Ovary (tissue), 7 donors: ENCODE measurements at regions not wholly inside any gene's neighbourhood (a gene's known extent, or its start where the extent isn't known, plus 50 kb on each side); places are given as distances from the start of the nearest gene placed in this dataset.

Experiments used
- DNase-seq, 5 donors: peaks; one replicate each; pipeline ENCODE4 v3.0.0-alpha.2; 2019 to 2020
- H3K27ac ChIP-seq, 2 donors: fragments of 200-600 bp; one replicate each; pipeline versions ENCODE4 v1.5.1 to v1.8.0; 2019 to 2022
- H3K27me3 ChIP-seq: fragments of 200-600 bp; one replicate; pipeline ENCODE4 v1.8.0; 2022
- H3K36me3 ChIP-seq: fragments of 200-600 bp; sonication (generic); one replicate; pipeline ENCODE4 v1.5.1; 2019
- H3K4me1 ChIP-seq: one replicate; pipeline ENCODE4 v1.8.1; 2013; ENCODE audit warnings: mild to moderate bottlenecking, moderate library complexity; ENCODE audit not compliant: insufficient read depth
- H3K4me3 ChIP-seq: fragments of 200-600 bp; sonication (generic); one replicate; pipeline ENCODE4 v1.5.1; 2017
- H3K9me3 ChIP-seq, 2 donors: fragments of 200-600 bp in 1 of 2; sonication (generic) in 1 of 2; one replicate each; pipeline versions ENCODE4 v1.5.1 to v1.8.1; 2013 to 2019; ENCODE audit warnings: mild to moderate bottlenecking in 1 of 2, moderate library complexity in 1 of 2
- EP300 ChIP-seq: sonication (generic); formaldehyde crosslinking; IDR thresholded peaks from one replicate; pipeline ENCODE4 v1.6.1; 2017; ENCODE audit warnings: antibody characterized with exemption
- POLR2A ChIP-seq: fragments of 450-650 bp; IDR thresholded peaks from one replicate; pipeline ENCODE4 v1.6.1; 2017; ENCODE audit warnings: antibody characterized with exemption, mild to moderate bottlenecking, moderate library complexity
- WGBS, 3 donors: extraction: QIAGEN DNeasy Blood & Tissue Kit in 1 of 3; methylation state at CpG; one replicate each; pipeline versions ENCODE4 v1.1.5 to v1.1.7; 2013 to 2017; 5-methylcytosine and 5-hydroxymethylcytosine counted together
- intact Hi-C, 4 donors: fragments of 100-400 bp; cut with DNase I; formaldehyde crosslinking; loops; one replicate each; pipeline versions ENCODE4 v1.11.0 to v1.15.1; 2022 to 2023
- TF ChIP-seq, protein P1 (sequence below), 3 donors: fragments of 450-650 bp in 2 of 3; fragments of 200-600 bp in 1 of 3; IDR thresholded peaks; one replicate each; pipeline versions ENCODE4 v1.5.1 to v1.8.0; 2016 to 2022; ENCODE audit warnings: antibody characterized with exemption in 3 of 3, mild to moderate bottlenecking in 1 of 3
- donor health status: DM: no; HTN: no; CAD: no; lungs with moderate emphysema.
- donor health status: DM: no; HTN: no; CAD: no.
- donor health status: Bipolar disorder and iron deficiency.
- donor health status: DM: no; HTN: no; CAD: no.
- donor health status: DM: yes; HTN: yes; CAD: no.

DNA sequence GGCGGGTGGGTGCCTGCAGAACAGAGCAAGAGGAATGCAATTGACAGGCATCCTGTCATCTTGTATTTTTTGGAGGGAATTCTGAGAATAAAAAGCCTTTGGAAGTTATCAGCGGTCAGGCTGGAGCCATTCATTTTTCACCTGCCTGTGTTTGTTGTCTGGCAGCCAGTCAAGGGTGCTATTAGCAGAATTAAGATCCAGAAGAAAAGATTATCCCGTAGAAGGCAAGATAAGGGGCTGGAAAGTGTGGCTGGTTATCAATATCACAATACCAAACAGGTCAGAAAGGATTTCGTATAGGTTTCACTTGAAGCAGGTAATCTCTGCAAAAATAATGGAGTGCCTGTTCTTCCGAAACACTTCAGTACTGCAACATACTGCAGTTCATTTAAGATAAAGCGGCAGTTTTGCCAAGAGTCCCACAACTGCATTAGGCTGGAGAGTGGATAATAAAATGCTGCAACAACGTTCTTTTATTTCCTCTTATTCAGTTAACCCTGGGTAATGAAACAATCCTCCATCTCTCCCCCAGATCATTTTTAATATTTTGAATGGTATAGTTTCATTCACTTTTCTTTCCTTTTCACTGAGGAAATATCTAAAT lies 171.2 kb upstream of the CDKN3 start:
- intact Hi-C loops: no loop called here
- H3K36me3 ChIP-seq: no peaks in the 10 kb centered on the region
- no peak for DNase-seq
- H3K27me3 ChIP-seq: no peaks in the 10 kb centered on the region
- TF ChIP-seq EP300 (no peak), POLR2A (no peak)
- TF ChIP-seq, protein P1, sequence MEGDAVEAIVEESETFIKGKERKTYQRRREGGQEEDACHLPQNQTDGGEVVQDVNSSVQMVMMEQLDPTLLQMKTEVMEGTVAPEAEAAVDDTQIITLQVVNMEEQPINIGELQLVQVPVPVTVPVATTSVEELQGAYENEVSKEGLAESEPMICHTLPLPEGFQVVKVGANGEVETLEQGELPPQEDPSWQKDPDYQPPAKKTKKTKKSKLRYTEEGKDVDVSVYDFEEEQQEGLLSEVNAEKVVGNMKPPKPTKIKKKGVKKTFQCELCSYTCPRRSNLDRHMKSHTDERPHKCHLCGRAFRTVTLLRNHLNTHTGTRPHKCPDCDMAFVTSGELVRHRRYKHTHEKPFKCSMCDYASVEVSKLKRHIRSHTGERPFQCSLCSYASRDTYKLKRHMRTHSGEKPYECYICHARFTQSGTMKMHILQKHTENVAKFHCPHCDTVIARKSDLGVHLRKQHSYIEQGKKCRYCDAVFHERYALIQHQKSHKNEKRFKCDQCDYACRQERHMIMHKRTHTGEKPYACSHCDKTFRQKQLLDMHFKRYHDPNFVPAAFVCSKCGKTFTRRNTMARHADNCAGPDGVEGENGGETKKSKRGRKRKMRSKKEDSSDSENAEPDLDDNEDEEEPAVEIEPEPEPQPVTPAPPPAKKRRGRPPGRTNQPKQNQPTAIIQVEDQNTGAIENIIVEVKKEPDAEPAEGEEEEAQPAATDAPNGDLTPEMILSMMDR (IDR thresholded peaks at IDR 0.05): no peak
- no peak overlapping the region for H3K27ac ChIP-seq
- no peak overlapping the region for H3K4me3 ChIP-seq
- H3K9me3 ChIP-seq: no peaks in the 10 kb centered on the region
- no peaks in the 10 kb centered on the region for H3K4me1 ChIP-seq
- 30 to 33% (median 31%) methylated on average over 7 of the region's 7 CpGs for WGBS, 3 donors

DNA sequence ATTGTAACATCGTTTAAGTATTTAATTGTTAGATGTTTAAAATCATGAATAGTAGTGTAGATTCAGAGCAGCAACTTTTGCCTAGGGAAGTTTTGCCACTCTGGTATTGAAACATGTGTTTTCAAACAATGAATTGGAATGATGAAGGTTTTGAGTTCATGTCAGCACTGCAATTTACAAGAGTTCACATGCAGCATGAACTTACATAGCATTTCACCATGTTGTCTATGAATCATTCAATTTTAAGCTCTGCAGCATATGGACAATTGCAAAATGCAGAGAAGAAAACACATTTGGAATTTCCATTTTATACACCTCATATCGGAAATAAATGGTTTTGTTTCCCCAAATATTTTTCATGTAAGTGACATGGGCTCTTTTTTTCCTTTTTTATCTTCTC lies 170.7 kb upstream of the CDKN3 start:
- intact Hi-C loops: no loop called here
- no peak for DNase-seq
- TF ChIP-seq POLR2A: no peak
- TF ChIP-seq EP300: no peak
- TF ChIP-seq, protein P1 (IDR thresholded peaks at IDR 0.05): no peak
- 70 to 75% (median 73%) methylated on average over 2 of the region's 2 CpGs for WGBS, 3 donors
- Histone ChIP-seq H3K4me3 (no peak overlapping the region), H3K27ac (no peak overlapping the region), H3K9me3 (no peaks in the 10 kb centered on the region), H3K27me3 (no peaks in the 10 kb centered on the region), H3K4me1 (no peaks in the 10 kb centered on the region), H3K36me3 (no peaks in the 10 kb centered on the region)

DNA sequence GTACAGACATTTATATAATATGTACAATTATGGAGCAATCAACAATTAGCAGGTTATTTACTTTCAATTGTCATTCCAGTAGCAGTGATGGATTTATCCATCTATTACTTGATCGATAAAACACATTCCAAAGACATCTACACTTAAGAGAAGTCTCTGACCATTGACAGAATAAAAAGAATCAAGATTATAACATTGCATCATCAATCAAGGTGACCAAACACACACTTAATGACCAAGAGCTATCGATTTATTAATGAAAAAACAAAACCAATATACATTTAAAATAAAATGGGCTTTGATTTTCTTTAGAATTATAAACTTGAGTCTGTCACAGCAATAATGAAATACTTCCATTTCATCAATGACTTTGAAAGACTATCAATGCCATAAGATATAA lies 170.2 kb upstream of the CDKN3 start:
- Histone ChIP-seq H3K27me3 (no peaks in the 10 kb centered on the region), H3K36me3 (no peaks in the 10 kb centered on the region), H3K9me3 (no peaks in the 10 kb centered on the region), H3K4me1 (no peaks in the 10 kb centered on the region), H3K4me3 (no peak overlapping the region), H3K27ac (no peak overlapping the region)
- TF ChIP-seq POLR2A (no peak), EP300 (no peak)
- TF ChIP-seq, protein P1 (IDR thresholded peaks at IDR 0.05): no peak
- intact Hi-C loops: no loop called here
- DNase-seq: no peak
- 96% methylated on average over 2 of the region's 2 CpGs for WGBS, 3 donors

GRCh38 chr14:54229136-54229535 lies 167.7 kb upstream of the CDKN3 start:
- no peaks in the 10 kb centered on the region for H3K9me3 ChIP-seq
- no peaks in the 10 kb centered on the region for H3K27me3 ChIP-seq
- 43 to 59% (median 52%) methylated on average over 1 of the region's 1 CpG for WGBS, 3 donors
- no peak overlapping the region for H3K27ac ChIP-seq
- no peaks in the 10 kb centered on the region for H3K4me1 ChIP-seq
- intact Hi-C loops: no loop called here
- no peak for TF ChIP-seq EP300
- TF ChIP-seq POLR2A: no peak
- TF ChIP-seq, protein P1 (IDR thresholded peaks at IDR 0.05): no peak
- H3K4me3 ChIP-seq: no peak overlapping the region
- no peak for DNase-seq
- no peaks in the 10 kb centered on the region for H3K36me3 ChIP-seq
